ENCODE measurements at regions not wholly inside any gene's neighbourhood (a gene's known extent, or its start where the extent isn't known, plus 50 kb on each side); places are given as distances from the start of the nearest gene placed in this dataset.

- WGBS, 2 donors, result 78 to 80% methylated on average over 3 of the region's 3 CpGs
- no peak overlapping the region for H3K4me3 ChIP-seq
- H3K27ac ChIP-seq, result peak overlapping the region in 3 of 4 donors; percentile 65 to 84 (median 82)
- H3K27me3 ChIP-seq, result no peaks in the 10 kb centered on the region
- DNase-seq (ENCODE audit: low spot score in 2 of 2), result no peak
- H3K4me1 ChIP-seq, result peaks cover 0 to 46% (median 19%) of the 10 kb centered on the region in 4 donors
- peaks cover 0 to 4% (median 0%) of the 10 kb centered on the region in 3 donors for H3K36me3 ChIP-seq
- TF ChIP-seq EP300 (IDR thresholded peaks at IDR 0.05) (no peak), CTCF (IDR thresholded peaks at IDR 0.05) (no peak), POLR2A (IDR thresholded peaks at IDR 0.05) (no peak)
- H3K9me3 ChIP-seq, result no peaks in the 10 kb centered on the region
Measured at GRCh38 chr14:73795466-73795865, 56.2 kb upstream of the PTGR2 start.

GRCh38 chr14:73794146-73794545 is 57.5 kb upstream of the PTGR2 start:
- Histone ChIP-seq H3K36me3 (no peaks in the 10 kb centered on the region), H3K9me3 (no peaks in the 10 kb centered on the region), H3K4me3 (no peak overlapping the region), H3K27ac (peak overlapping the region in 3 of 4 donors; percentile 54 to 84 (median 82)), H3K27me3 (no peaks in the 10 kb centered on the region), H3K4me1 (peaks cover 3 to 59% (median 30%) of the 10 kb centered on the region in 4 donors)
- WGBS, 2 donors, result 61 to 76% methylated on average over 1 of the region's 1 CpG
- no peak for TF ChIP-seq EP300 (IDR thresholded peaks at IDR 0.05)
- no peak for TF ChIP-seq CTCF (IDR thresholded peaks at IDR 0.05)
- TF ChIP-seq POLR2A (IDR thresholded peaks at IDR 0.05), result no peak
- DNase-seq (ENCODE audit: low spot score in 2 of 2), result no peak

- Histone ChIP-seq H3K27ac (peak overlapping the region in 1 of 4 donors; percentile 18), H3K9me3 (no peaks in the 10 kb centered on the region), H3K4me1 (peaks cover 3 to 74% (median 45%) of the 10 kb centered on the region in 4 donors), H3K27me3 (no peaks in the 10 kb centered on the region), H3K36me3 (no peaks in the 10 kb centered on the region), H3K4me3 (no peak overlapping the region)
- 84 to 88% methylated on average over 4 of the region's 4 CpGs for WGBS, 2 donors
- no peak for TF ChIP-seq POLR2A (IDR thresholded peaks at IDR 0.05)
- no peak for TF ChIP-seq CTCF (IDR thresholded peaks at IDR 0.05)
- TF ChIP-seq EP300 (IDR thresholded peaks at IDR 0.05), result no peak
- peak in 1 of 2 donors; percentile 1 for DNase-seq (ENCODE audit: low spot score in 2 of 2)
Measured at GRCh38 chr14:73792481-73792880, 59.1 kb upstream of the PTGR2 start.

DNA sequence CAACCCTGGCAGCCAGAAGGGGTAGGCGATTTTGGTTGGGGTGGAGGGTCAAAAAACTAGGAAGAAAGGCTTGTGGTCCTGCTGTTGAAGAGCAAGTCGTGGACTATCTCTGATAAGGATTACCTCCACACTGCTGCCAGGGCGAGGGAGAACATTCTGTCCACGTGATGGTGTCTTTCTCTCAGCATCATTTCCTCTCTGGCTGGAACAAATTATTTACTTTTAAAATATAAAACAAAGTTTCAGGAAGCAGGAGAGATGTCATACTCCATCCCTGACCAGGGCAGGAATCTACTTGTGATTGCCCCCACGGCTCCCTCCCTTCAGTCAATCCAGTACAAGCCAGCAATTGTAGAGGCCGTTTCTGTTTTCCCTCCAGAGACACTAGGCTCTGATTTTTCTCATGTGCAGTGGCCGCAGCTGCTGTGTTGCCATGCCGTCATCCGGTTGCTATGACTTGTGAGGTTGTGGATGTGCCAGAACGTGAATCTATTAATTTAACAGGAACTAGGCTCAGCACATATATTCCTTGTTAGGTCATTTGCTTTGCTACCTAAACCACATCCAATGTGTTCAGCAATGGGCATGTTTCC is 61.5 kb upstream of the PTGR2 start:
- H3K36me3 ChIP-seq, result no peaks in the 10 kb centered on the region
- peak; percentile 73 to 74 for DNase-seq (ENCODE audit: low spot score in 2 of 2)
- H3K9me3 ChIP-seq, result no peaks in the 10 kb centered on the region
- no peak overlapping the region for H3K4me3 ChIP-seq
- H3K27ac ChIP-seq, result peak overlapping the region; percentile 90 to 100 (median 96)
- no peaks in the 10 kb centered on the region for H3K27me3 ChIP-seq
- 14 to 25% methylated on average over 10 of the region's 10 CpGs for WGBS, 2 donors
- peaks cover 4 to 60% (median 46%) of the 10 kb centered on the region in 4 donors for H3K4me1 ChIP-seq
- TF ChIP-seq CTCF (IDR thresholded peaks at IDR 0.05), result no peak
- peak; percentile 88 to 93 for TF ChIP-seq EP300 (IDR thresholded peaks at IDR 0.05)
- TF ChIP-seq POLR2A (IDR thresholded peaks at IDR 0.05), result peak in 1 of 2 donors; percentile 69

DNA sequence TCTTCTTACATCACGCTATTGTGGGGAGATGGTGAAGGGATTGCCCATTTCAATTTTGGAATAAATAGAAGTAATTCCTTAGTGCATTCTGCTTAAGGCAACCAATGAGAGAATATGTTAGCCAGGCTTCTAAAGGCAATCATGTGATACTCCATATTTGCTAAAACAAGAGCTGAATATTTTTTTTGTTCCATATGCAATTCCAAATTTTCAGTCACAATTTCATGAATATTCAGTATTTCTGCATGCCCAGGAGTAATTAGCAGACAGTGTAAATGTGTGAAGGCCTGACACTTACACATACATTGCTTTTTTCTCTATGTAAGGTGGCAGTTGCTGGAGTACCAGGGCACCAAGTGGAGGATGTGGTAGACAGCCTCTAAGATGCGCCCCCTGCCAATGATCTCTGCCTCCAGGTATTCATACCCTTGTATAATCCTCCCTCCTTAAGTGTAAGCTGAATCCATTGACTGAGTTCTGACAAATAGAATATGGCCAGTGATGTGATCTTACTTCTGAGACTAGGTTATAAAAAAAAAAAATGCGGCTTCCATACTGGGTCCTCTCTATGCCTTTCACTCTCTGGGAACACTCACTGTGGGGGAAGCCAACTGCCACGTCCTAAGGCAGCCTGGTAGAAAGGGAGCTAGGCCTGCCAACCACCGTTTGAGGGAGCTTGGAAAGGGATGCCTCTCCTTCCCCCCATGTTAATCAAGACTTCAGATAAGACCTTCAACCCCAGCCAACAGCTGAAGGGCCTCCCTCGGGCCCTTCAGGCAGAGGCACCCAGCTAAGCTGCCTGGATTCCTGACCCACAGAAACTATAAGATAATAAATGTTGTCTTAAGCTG is 62.7 kb upstream of the PTGR2 start:
- no peak for DNase-seq (ENCODE audit: low spot score in 2 of 2)
- peak overlapping the region in 1 of 4 donors; percentile 9 for H3K4me3 ChIP-seq

More for the DNA sequence above, 62.7 kb upstream of the PTGR2 start:
- TF ChIP-seq CTCF (IDR thresholded peaks at IDR 0.05) (no peak), POLR2A (IDR thresholded peaks at IDR 0.05) (no peak), EP300 (IDR thresholded peaks at IDR 0.05) (no peak)
- Histone ChIP-seq H3K9me3 (no peaks in the 10 kb centered on the region), H3K4me1 (peaks cover 11 to 61% (median 54%) of the 10 kb centered on the region in 4 donors), H3K36me3 (no peaks in the 10 kb centered on the region), H3K27me3 (no peaks in the 10 kb centered on the region), H3K27ac (peak overlapping the region; percentile 90 to 100 (median 96))
- WGBS, 2 donors, result 66 to 68% methylated on average over 6 of the region's 6 CpGs
